Endothelial cell of umbilical vein (primary cell): ENCODE measurements at regions not wholly inside any gene's neighbourhood (a gene's known extent, or its start where the extent isn't known, plus 50 kb on each side); places are given as distances from the start of the nearest gene placed in this dataset.

Experiments used
- BruUV-seq: library from RNA; stranded (reverse); fragments of 400-500 nt; replicated peaks from 2 replicates; lab custom pipeline; 2021; lab: Mats Ljungman, UMichigan
- CTCF ChIA-PET: fragments of 300-600, 350-600 bp; sonication (Branson Sonifier 250); formaldehyde crosslinking; loops from one replicate; lab custom pipeline; 2021; ENCODE audit warnings: antibody characterized with exemption, inconsistent platforms; lab: Charles Lee
- POLR2A ChIA-PET: fragments of 300-600, 350-600 bp; sonication (Branson Sonifier 250); formaldehyde crosslinking; loops from one replicate; lab custom pipeline; 2021; ENCODE audit warnings: antibody characterized with exemption, inconsistent platforms; lab: Charles Lee
- DNase-seq: peaks from one replicate; pipeline ENCODE4 v3.0.0-alpha.2; 2011; ENCODE audit warnings: low read depth, low spot score
- FAIRE-seq: peaks from 2 replicates; lab custom pipeline; 2011; peaks lifted over from hg19 to GRCh38; lab: Jason Lieb, UNC
- H2AFZ ChIP-seq: 2 replicates; pipeline ENCODE4 v1.6.0; 2012; ENCODE audit warnings: low read depth, low read length, control low read depth, inconsistent platforms
- H3K27ac ChIP-seq: 2 replicates; pipeline ENCODE4 v1.5.1; 2011; ENCODE audit warnings: low read depth, mild to moderate bottlenecking, control low read depth, low read length, moderate library complexity; ENCODE audit not compliant: insufficient read depth
- H3K27me3 ChIP-seq, 2 experiments: 2 replicates each; pipeline versions ENCODE4 v1.6.0 to v1.6.1; 2011; ENCODE audit warnings: low read length in 2 of 2, mixed read lengths in 1 of 2; ENCODE audit not compliant: control insufficient read depth in 2 of 2, insufficient read depth in 2 of 2
- H3K36me3 ChIP-seq, 2 experiments: 2 replicates in 1 of 2; 3 replicates in 1 of 2; pipeline ENCODE4 v1.5.1; 2011; ENCODE audit warnings: low read length in 2 of 2, mild to moderate bottlenecking in 1 of 2, moderate library complexity in 1 of 2; ENCODE audit not compliant: control insufficient read depth in 2 of 2, insufficient read depth in 2 of 2; ENCODE audit errors: extremely low read depth in 1 of 2
- H3K4me1 ChIP-seq: 3 replicates; pipeline ENCODE4 v1.5.1; 2011; ENCODE audit warnings: mild to moderate bottlenecking, low read length; ENCODE audit not compliant: control insufficient read depth, insufficient read depth; ENCODE audit errors: extremely low read depth
- H3K4me2 ChIP-seq: 2 replicates; pipeline ENCODE4 v1.6.1; 2011; ENCODE audit warnings: low read length, control low read depth, mixed read lengths; ENCODE audit not compliant: insufficient read depth
- H3K4me3 ChIP-seq, 3 experiments: fragments of 200-600 bp in 1 of 3; sonication (generic), shearing (Covaris generic) in 1 of 3; replicated peaks in 1 of 3; 2 replicates each; pipeline ENCODE4 v1.5.1; 2011 to 2016; ENCODE audit warnings: control low read depth in 3 of 3, low read length in 3 of 3, mild to moderate bottlenecking in 2 of 3, inconsistent platforms in 1 of 3, low read depth in 1 of 3, moderate library complexity in 1 of 3; ENCODE audit not compliant: insufficient read depth in 1 of 3
- H3K79me2 ChIP-seq: 2 replicates; pipeline ENCODE4 v1.6.0; 2012; ENCODE audit warnings: low read length, inconsistent platforms; ENCODE audit not compliant: control insufficient read depth, insufficient read depth
- H3K9ac ChIP-seq: replicated peaks from 2 replicates; pipeline ENCODE3; 2011; ENCODE audit warnings: low read length, control low read depth; ENCODE audit not compliant: insufficient read depth; ENCODE audit errors: extremely low read depth
- H3K9me1 ChIP-seq: replicated peaks from 3 replicates; pipeline ENCODE4 v1.6.0; 2011; ENCODE audit warnings: mild to moderate bottlenecking, low read length; ENCODE audit not compliant: control insufficient read depth, insufficient read depth; ENCODE audit errors: extremely low read depth
- H3K9me3 ChIP-seq: replicated peaks from 2 replicates; pipeline ENCODE4 v1.5.1; 2012; ENCODE audit warnings: low read length, inconsistent platforms; ENCODE audit not compliant: control insufficient read depth, insufficient read depth
- H4K20me1 ChIP-seq: replicated peaks from 2 replicates; pipeline ENCODE3; 2011; ENCODE audit warnings: mild to moderate bottlenecking, low read length; ENCODE audit not compliant: control insufficient read depth, insufficient read depth; ENCODE audit errors: extremely low read depth
- EZH2 ChIP-seq: IDR thresholded peaks from 2 replicates; pipeline ENCODE4 v1.6.1; 2012; ENCODE audit warnings: borderline replicate concordance, low read depth, mild to moderate bottlenecking, moderate library complexity, low read length, inconsistent platforms; ENCODE audit not compliant: severe bottlenecking
- FOS ChIP-seq: IDR thresholded peaks from 2 replicates; pipeline ENCODE4 v1.6.1; 2011; ENCODE audit warnings: mild to moderate bottlenecking, low read length, moderate library complexity, borderline replicate concordance; ENCODE audit not compliant: insufficient read depth
- GATA2 ChIP-seq: IDR thresholded peaks from 2 replicates; pipeline ENCODE4 v1.7.0; 2011; ENCODE audit warnings: low read depth, mild to moderate bottlenecking, moderate library complexity, mixed read lengths, low read length; ENCODE audit not compliant: insufficient read length, insufficient read depth
- JUN ChIP-seq: IDR thresholded peaks from 2 replicates; pipeline ENCODE4 v1.6.1; 2011; ENCODE audit warnings: borderline replicate concordance, low read depth; ENCODE audit not compliant: insufficient read length, insufficient read depth
- MYC ChIP-seq: IDR thresholded peaks from one replicate; pipeline ENCODE4 v1.6.1; 2011; ENCODE audit warnings: mild to moderate bottlenecking, low read depth, low read length
- POLR2A ChIP-seq: IDR thresholded peaks from 2 replicates; pipeline ENCODE4 v1.6.1; 2012; ENCODE audit warnings: low read depth, mild to moderate bottlenecking, control low read depth, low read length
- POLR2AphosphoS5 ChIP-seq: IDR thresholded peaks from 2 replicates; pipeline ENCODE4 v1.6.1; 2012; ENCODE audit warnings: low read depth, mild to moderate bottlenecking, control low read depth, low read length, moderate library complexity; ENCODE audit not compliant: insufficient read depth
- dilution Hi-C: fragments of 300-500 bp; cut with MboI; formaldehyde crosslinking; loops from one replicate; pipeline ENCODE4 v1.15.0; 2019; ENCODE audit warnings: low sequenced_read_pairs; ENCODE audit not compliant: extremely low pct_ligation_motif_present
- intact Hi-C: fragments of 100-400 bp; cut with micrococcal nuclease; formaldehyde crosslinking; loops from one replicate; pipeline ENCODE4 v1.10.0; 2022
- TF ChIP-seq, protein P1 (sequence below): IDR thresholded peaks from 2 replicates; pipeline ENCODE4 v1.6.1; 2011; ENCODE audit not compliant: insufficient read depth, insufficient read length
- TF ChIP-seq, protein P2 (sequence below), 2 donors: IDR thresholded peaks; 1 replicate in 1 of 2; 2 replicates in 1 of 2; pipeline ENCODE4 v1.5.1; 2011; ENCODE audit warnings: low read length in 2 of 2, mild to moderate bottlenecking in 2 of 2, moderate library complexity in 2 of 2, control low read depth in 1 of 2, inconsistent platforms in 1 of 2, low read depth in 1 of 2; ENCODE audit not compliant: insufficient read depth in 1 of 2; ENCODE audit errors: extremely low read depth in 1 of 2

GRCh38 chr10:89887830-89888229 is 186.4 kb downstream of the KIF20B start:
- Histone ChIP-seq H3K9me1 (no peaks in the 10 kb centered on the region), H3K36me3 (no peaks in the 10 kb centered on the region), H3K4me3 (no peak overlapping the region), H3K27me3 (peaks cover 0 to 1% of the 10 kb centered on the region in 2 experiments), H2AFZ (no peak overlapping the region), H3K9me3 (no peaks in the 10 kb centered on the region), H3K9ac (no peak overlapping the region), H3K4me2 (no peak overlapping the region), H4K20me1 (no peaks in the 10 kb centered on the region), H3K79me2 (no peaks in the 10 kb centered on the region), H3K4me1 (no peaks in the 10 kb centered on the region), H3K27ac (no peak overlapping the region)
- no peak for DNase-seq
- TF ChIP-seq FOS (no peak), GATA2 (no peak), MYC (no peak), POLR2A (no peak), JUN (no peak), POLR2AphosphoS5 (no peak), EZH2 (no peak)
- TF ChIP-seq, protein P1, sequence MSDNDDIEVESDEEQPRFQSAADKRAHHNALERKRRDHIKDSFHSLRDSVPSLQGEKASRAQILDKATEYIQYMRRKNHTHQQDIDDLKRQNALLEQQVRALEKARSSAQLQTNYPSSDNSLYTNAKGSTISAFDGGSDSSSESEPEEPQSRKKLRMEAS, result no peak
- TF ChIP-seq, protein P2, sequence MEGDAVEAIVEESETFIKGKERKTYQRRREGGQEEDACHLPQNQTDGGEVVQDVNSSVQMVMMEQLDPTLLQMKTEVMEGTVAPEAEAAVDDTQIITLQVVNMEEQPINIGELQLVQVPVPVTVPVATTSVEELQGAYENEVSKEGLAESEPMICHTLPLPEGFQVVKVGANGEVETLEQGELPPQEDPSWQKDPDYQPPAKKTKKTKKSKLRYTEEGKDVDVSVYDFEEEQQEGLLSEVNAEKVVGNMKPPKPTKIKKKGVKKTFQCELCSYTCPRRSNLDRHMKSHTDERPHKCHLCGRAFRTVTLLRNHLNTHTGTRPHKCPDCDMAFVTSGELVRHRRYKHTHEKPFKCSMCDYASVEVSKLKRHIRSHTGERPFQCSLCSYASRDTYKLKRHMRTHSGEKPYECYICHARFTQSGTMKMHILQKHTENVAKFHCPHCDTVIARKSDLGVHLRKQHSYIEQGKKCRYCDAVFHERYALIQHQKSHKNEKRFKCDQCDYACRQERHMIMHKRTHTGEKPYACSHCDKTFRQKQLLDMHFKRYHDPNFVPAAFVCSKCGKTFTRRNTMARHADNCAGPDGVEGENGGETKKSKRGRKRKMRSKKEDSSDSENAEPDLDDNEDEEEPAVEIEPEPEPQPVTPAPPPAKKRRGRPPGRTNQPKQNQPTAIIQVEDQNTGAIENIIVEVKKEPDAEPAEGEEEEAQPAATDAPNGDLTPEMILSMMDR (IDR thresholded peaks at IDR 0.05; ENCODE audit: extremely low read depth in 1 of 2, insufficient read depth in 1 of 2, low read depth in 1 of 2, low read length in 2 of 2), result no peak
- CTCF ChIA-PET, result no interaction called here
- POLR2A ChIA-PET, result no interaction called here
- no peak for FAIRE-seq
- dilution Hi-C loops, result no loop called here
- BruUV-seq, result no TSS peak
- intact Hi-C loops, result no loop called here
